22Rv1 (cell line): ENCODE measurements at regions not wholly inside any gene's neighbourhood (a gene's known extent, or its start where the extent isn't known, plus 50 kb on each side); places are given as distances from the start of the nearest gene placed in this dataset.

Experiments used
- ZFX ChIP-seq: fragments of 450-650 bp; IDR thresholded peaks from 2 replicates; pipeline ENCODE4 v1.6.1; 2017; ENCODE audit warnings: antibody characterized with exemption, borderline replicate concordance
- TF ChIP-seq, protein P1 (sequence below): fragments of 450-650 bp; IDR thresholded peaks from 2 replicates; pipeline ENCODE4 v1.5.1; 2017; ENCODE audit warnings: mild to moderate bottlenecking

DNA sequence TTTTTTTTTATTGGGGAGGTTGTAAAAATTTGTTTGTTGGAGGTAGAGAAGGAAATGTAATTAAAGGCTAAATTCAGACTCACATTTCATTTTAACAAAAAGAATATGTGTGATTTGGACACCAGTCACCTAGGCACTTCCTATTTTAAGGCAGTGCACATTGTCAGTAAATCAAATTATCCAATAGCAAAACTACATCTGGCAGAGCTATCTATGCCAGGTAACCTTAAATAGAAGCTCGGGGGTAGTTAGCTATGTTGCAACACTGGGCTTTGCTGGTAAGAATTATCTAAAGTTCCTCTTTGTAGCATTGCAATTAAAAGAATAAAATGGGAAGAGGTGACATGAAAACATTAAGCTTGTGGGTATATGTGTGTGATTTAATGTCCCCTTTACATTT is 1064.4 kb upstream of the ZEB2 start:
- TF ChIP-seq ZFX, result no peak
- TF ChIP-seq, protein P1, sequence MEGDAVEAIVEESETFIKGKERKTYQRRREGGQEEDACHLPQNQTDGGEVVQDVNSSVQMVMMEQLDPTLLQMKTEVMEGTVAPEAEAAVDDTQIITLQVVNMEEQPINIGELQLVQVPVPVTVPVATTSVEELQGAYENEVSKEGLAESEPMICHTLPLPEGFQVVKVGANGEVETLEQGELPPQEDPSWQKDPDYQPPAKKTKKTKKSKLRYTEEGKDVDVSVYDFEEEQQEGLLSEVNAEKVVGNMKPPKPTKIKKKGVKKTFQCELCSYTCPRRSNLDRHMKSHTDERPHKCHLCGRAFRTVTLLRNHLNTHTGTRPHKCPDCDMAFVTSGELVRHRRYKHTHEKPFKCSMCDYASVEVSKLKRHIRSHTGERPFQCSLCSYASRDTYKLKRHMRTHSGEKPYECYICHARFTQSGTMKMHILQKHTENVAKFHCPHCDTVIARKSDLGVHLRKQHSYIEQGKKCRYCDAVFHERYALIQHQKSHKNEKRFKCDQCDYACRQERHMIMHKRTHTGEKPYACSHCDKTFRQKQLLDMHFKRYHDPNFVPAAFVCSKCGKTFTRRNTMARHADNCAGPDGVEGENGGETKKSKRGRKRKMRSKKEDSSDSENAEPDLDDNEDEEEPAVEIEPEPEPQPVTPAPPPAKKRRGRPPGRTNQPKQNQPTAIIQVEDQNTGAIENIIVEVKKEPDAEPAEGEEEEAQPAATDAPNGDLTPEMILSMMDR, result no peak
